Activated CD4-positive, alpha-beta memory T cell treated with anti-CD3 and anti-CD28 coated beads for 36 hours (primary cell): ENCODE measurements at regions not wholly inside any gene's neighbourhood (a gene's known extent, or its start where the extent isn't known, plus 50 kb on each side); places are given as distances from the start of the nearest gene placed in this dataset.

Source experiments
- CTCF ChIA-PET: fragments of 350-600 bp; sonication (Branson Sonifier 250); formaldehyde crosslinking; loops from one replicate; lab custom pipeline; 2021; ENCODE audit warnings: antibody characterized with exemption, inconsistent platforms; lab: Charles Lee
- POLR2A ChIA-PET: fragments of 350-600 bp; sonication (Branson Sonifier 250); formaldehyde crosslinking; loops from one replicate; lab custom pipeline; 2021; ENCODE audit warnings: antibody characterized with exemption; lab: Charles Lee
- DNase-seq: peaks from one replicate; pipeline ENCODE4 v3.0.0-alpha.2; 2020
- H3K27ac Mint-ChIP-seq: one replicate; pipeline ENCODE4 v1.8.0; 2021; ENCODE audit warnings: mixed read lengths
- H3K27me3 Mint-ChIP-seq: one replicate; pipeline ENCODE4 v1.8.0; 2021; ENCODE audit warnings: mixed read lengths
- H3K36me3 Mint-ChIP-seq: one replicate; pipeline ENCODE4 v1.8.0; 2021; ENCODE audit warnings: mixed read lengths
- H3K4me1 Mint-ChIP-seq: one replicate; pipeline ENCODE4 v1.8.0; 2021; ENCODE audit warnings: low read depth, mixed read lengths
- H3K4me3 Mint-ChIP-seq: one replicate; pipeline ENCODE4 v1.8.0; 2021; ENCODE audit warnings: mild to moderate bottlenecking, mixed read lengths
- H3K9me3 Mint-ChIP-seq: one replicate; pipeline ENCODE4 v1.8.0; 2021; ENCODE audit warnings: mixed read lengths
- intact Hi-C: fragments of 100-400 bp; cut with micrococcal nuclease; formaldehyde crosslinking; loops from one replicate; pipeline ENCODE4 v1.15.1; 2023

GRCh38 chr17:79354173-79354820, 256.6 kb downstream of the RBFOX3 start:
- CTCF ChIA-PET, result interaction anchor here (1.6 kb wide), 1 partner anchor 38 kb away, joined by 4 read pairs; no protein-coding TSS in a partner anchor

GRCh38 chr17:79353548-79353947, 257.3 kb downstream of the RBFOX3 start:
- intact Hi-C loops, result no loop called here
- H3K4me3 Mint-ChIP-seq, result no peak overlapping the region
- no peaks in the 10 kb centered on the region for H3K4me1 Mint-ChIP-seq
- peaks cover 4% of the 10 kb centered on the region for H3K9me3 Mint-ChIP-seq
- ChIA-PET CTCF (no interaction called here), POLR2A (no interaction called here)
- H3K27ac Mint-ChIP-seq, result no peak overlapping the region
- H3K27me3 Mint-ChIP-seq, result peaks cover 39% of the 10 kb centered on the region
- no peak for DNase-seq
- H3K36me3 Mint-ChIP-seq, result no peaks in the 10 kb centered on the region

More at GRCh38 chr17:79354173-79354820, 256.6 kb downstream of the RBFOX3 start:
- Mint-ChIP-seq H3K4me1 (no peaks in the 10 kb centered on the region), H3K4me3 (no peak overlapping the region), H3K9me3 (peaks cover 4% of the 10 kb centered on the region), H3K27ac (no peak overlapping the region), H3K27me3 (peaks cover 34% of the 10 kb centered on the region), H3K36me3 (no peaks in the 10 kb centered on the region)
- no peak for DNase-seq
- POLR2A ChIA-PET, result no interaction called here
- intact Hi-C loops, result no loop called here

- no peak for DNase-seq
- no peaks in the 10 kb centered on the region for H3K4me1 Mint-ChIP-seq
- CTCF ChIA-PET, result no interaction called here
- intact Hi-C loops, result no loop called here
- no peaks in the 10 kb centered on the region for H3K36me3 Mint-ChIP-seq
- peaks cover 4% of the 10 kb centered on the region for H3K9me3 Mint-ChIP-seq
- H3K27me3 Mint-ChIP-seq, result peaks cover 39% of the 10 kb centered on the region
- H3K27ac Mint-ChIP-seq, result no peak overlapping the region
- POLR2A ChIA-PET, result no interaction called here
- H3K4me3 Mint-ChIP-seq, result no peak overlapping the region
These were observed 257.8 kb downstream of the RBFOX3 start for GRCh38 chr17:79353016-79353415.

- peaks cover 4% of the 10 kb centered on the region for H3K9me3 Mint-ChIP-seq
These were observed 260.3 kb downstream of the RBFOX3 start for GRCh38 chr17:79350533-79350932.

DNA sequence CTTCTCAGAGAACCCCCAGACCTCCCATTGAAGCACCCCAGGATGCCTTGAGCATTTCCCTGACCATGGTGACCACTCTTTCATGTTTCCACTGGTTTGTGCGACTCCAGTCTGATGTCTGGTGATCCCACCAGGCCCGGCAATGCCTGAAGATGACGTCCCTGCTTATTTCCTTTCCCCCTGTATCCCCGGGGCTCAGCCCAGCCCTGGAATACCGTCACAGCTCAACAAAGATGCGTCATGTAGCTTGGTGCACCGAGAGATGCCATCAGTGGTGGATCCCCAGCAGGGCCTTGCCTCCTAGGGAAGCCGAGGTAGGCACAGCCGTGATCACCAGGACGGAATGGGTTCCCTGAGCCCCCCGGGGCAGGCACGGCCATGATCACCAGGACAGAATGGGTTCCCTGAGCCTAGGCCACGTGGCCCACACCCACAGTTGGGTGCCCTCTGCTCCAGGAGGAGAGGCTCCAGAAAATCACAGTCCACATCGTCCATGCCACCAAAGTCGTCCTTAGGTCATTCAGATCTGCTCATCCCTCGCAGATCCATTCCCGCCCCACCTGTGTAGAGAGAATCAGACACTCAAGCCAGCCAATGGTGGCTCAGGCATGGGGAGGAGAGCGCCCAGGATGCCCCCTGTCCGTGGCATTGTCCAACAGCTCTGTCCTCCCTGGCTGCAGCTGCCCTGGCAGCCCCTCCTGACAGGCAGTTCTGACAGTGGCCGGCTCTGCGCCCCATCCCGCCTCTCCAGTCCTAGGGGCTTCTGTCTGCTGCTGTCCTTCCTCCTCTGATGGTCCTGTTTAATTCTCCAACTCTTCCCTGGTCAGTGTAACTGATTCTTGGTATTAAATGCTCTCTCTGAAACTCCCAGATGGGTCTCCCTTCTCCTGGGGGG, 261.1 kb downstream of the RBFOX3 start:
- Mint-ChIP-seq H3K4me3 (no peak overlapping the region), H3K9me3 (peaks cover 9% of the 10 kb centered on the region), H3K27me3 (peaks cover 42% of the 10 kb centered on the region), H3K4me1 (no peaks in the 10 kb centered on the region), H3K36me3 (peaks cover 3% of the 10 kb centered on the region), H3K27ac (no peak overlapping the region)
- ChIA-PET POLR2A (no interaction called here), CTCF (no interaction called here)
- intact Hi-C loops, result no loop called here
- no peak for DNase-seq

More at GRCh38 chr17:79350533-79350932, 260.3 kb downstream of the RBFOX3 start:
- intact Hi-C loops, result no loop called here
- no peaks in the 10 kb centered on the region for H3K4me1 Mint-ChIP-seq
- CTCF ChIA-PET, result no interaction called here
- H3K27me3 Mint-ChIP-seq, result peaks cover 38% of the 10 kb centered on the region
- H3K4me3 Mint-ChIP-seq, result no peak overlapping the region
- no peak overlapping the region for H3K27ac Mint-ChIP-seq
- no peaks in the 10 kb centered on the region for H3K36me3 Mint-ChIP-seq
- no peak for DNase-seq
- POLR2A ChIA-PET, result no interaction called here

DNA sequence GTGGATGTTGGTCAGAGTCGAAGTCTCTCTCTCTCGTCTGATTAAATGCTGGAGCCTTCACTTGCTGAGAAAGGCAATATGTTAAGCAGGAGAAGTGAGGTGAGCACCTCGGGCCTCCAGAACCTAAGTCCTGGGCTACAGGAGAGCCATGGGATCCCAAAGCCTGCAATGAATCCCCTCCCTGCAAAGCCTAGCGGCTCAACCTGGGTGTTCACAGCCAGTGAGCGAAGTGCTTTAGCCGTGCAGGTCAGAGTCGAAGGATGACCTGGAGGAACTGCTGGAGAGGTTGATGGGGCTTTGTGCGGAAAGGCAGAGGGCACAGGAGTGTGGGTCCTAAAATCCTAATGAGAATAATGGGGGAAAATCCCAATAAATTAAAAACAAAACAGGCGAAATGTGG, 267.8 kb downstream of the ENGASE start:
- Mint-ChIP-seq H3K36me3 (peaks cover 3% of the 10 kb centered on the region), H3K27ac (no peak overlapping the region), H3K27me3 (peaks cover 18% of the 10 kb centered on the region), H3K4me3 (no peak overlapping the region), H3K4me1 (no peaks in the 10 kb centered on the region), H3K9me3 (peaks cover 5% of the 10 kb centered on the region)
- POLR2A ChIA-PET, result no interaction called here
- DNase-seq, result no peak
- intact Hi-C loops, result no loop called here
- CTCF ChIA-PET, result no interaction called here

- CTCF ChIA-PET, result no interaction called here
- no peak for DNase-seq
- intact Hi-C loops, result no loop called here
These were observed 267.2 kb downstream of the ENGASE start for GRCh38 chr17:79341816-79342215.

GRCh38 chr17:79341222-79341780, 266.7 kb downstream of the ENGASE start:
- H3K27ac Mint-ChIP-seq, result no peak overlapping the region
- ChIA-PET CTCF (no interaction called here), POLR2A (no interaction called here)
- H3K4me3 Mint-ChIP-seq, result no peak overlapping the region
- peaks cover 3% of the 10 kb centered on the region for H3K36me3 Mint-ChIP-seq
- DNase-seq, result no peak
- H3K9me3 Mint-ChIP-seq, result peaks cover 5% of the 10 kb centered on the region
- peaks cover 21% of the 10 kb centered on the region for H3K27me3 Mint-ChIP-seq
- intact Hi-C loops, result no loop called here
- H3K4me1 Mint-ChIP-seq, result no peaks in the 10 kb centered on the region

More at GRCh38 chr17:79341816-79342215, 267.2 kb downstream of the ENGASE start:
- Mint-ChIP-seq H3K27ac (no peak overlapping the region), H3K9me3 (peaks cover 5% of the 10 kb centered on the region), H3K4me1 (no peaks in the 10 kb centered on the region), H3K27me3 (peaks cover 19% of the 10 kb centered on the region), H3K36me3 (peaks cover 3% of the 10 kb centered on the region), H3K4me3 (no peak overlapping the region)
- POLR2A ChIA-PET, result no interaction called here

DNA sequence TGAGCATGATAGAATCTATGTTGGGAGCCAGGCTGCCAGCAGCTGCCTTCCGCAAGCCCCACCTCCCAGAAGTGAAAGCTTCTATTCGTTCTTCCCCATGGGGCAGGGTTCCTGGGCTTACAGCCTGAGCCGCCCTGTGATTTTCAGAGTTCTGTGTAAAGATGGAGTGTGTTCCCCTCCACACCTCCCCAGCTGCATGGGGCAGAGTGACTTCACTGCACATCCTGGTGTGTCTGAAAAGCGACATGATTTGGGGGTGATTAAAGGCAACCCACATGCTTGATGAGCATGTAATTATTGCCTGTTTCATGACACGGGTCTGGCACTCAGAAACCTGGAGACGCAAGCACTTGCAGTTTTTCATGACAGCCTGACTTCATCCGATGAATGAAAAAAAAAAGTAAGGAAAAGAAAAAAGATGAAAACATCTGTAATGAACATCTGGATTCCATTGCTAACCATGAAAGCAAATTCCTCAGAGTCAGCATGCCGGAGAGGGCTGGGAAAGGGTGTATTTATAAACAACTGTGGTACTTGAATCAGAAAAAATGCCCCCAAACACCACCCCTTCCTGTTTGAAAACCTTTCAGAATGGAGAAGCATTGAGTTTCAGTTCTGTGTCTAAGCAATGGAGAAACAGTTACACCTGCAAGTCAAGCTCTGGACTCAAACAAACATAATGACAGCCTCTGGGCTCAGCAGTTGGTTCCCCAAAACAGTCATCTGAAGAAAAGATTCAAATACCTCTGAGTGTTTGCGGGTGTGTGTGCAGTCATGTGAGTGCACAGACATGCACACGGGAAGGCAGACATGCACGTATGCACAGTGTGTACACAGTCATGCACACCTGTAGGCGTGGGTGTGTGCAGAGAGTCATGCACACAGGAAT, 266.0 kb downstream of the ENGASE start:
- DNase-seq, result no peak
- H3K4me3 Mint-ChIP-seq, result no peak overlapping the region
- intact Hi-C loops, result no loop called here
- POLR2A ChIA-PET, result no interaction called here
- H3K4me1 Mint-ChIP-seq, result no peaks in the 10 kb centered on the region
- H3K27ac Mint-ChIP-seq, result no peak overlapping the region
- CTCF ChIA-PET, result no interaction called here
- peaks cover 3% of the 10 kb centered on the region for H3K36me3 Mint-ChIP-seq
- peaks cover 22% of the 10 kb centered on the region for H3K27me3 Mint-ChIP-seq
- peaks cover 5% of the 10 kb centered on the region for H3K9me3 Mint-ChIP-seq

- H3K4me3 Mint-ChIP-seq, result no peak overlapping the region
- intact Hi-C loops, result no loop called here
- no peak for DNase-seq
- H3K36me3 Mint-ChIP-seq, result no peaks in the 10 kb centered on the region
- H3K4me1 Mint-ChIP-seq, result no peaks in the 10 kb centered on the region
- H3K27ac Mint-ChIP-seq, result no peak overlapping the region
- ChIA-PET POLR2A (no interaction called here), CTCF (no interaction called here)
- no peaks in the 10 kb centered on the region for H3K9me3 Mint-ChIP-seq
- H3K27me3 Mint-ChIP-seq, result peaks cover 18% of the 10 kb centered on the region
These were observed 264.7 kb downstream of the ENGASE start for GRCh38 chr17:79339321-79339720.

DNA sequence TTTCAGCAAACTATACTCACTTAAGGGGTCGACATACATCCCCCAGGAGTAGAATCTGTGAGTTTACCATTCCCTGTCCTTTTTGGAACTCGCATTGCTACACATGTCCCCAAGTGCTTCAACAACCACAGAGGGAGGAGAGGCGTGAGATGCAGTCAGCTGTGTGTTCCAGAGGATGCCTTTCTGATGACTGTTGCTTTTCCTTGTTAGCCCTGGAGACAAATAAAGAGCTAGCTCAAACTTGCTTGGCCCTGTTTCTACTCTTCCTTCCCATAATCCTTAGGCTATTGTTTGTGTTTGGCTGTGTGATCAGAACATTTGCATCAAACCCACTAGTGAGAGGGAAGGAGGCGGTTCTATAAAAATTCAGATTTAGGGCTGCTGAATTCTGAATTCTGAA, 264.0 kb downstream of the ENGASE start:
- no peaks in the 10 kb centered on the region for H3K36me3 Mint-ChIP-seq
- ChIA-PET CTCF (no interaction called here), POLR2A (no interaction called here)
- H3K4me3 Mint-ChIP-seq, result no peak overlapping the region
- peaks cover 18% of the 10 kb centered on the region for H3K27me3 Mint-ChIP-seq
- H3K27ac Mint-ChIP-seq, result no peak overlapping the region
- H3K9me3 Mint-ChIP-seq, result no peaks in the 10 kb centered on the region
- intact Hi-C loops, result no loop called here
- DNase-seq, result no peak
- no peaks in the 10 kb centered on the region for H3K4me1 Mint-ChIP-seq

DNA sequence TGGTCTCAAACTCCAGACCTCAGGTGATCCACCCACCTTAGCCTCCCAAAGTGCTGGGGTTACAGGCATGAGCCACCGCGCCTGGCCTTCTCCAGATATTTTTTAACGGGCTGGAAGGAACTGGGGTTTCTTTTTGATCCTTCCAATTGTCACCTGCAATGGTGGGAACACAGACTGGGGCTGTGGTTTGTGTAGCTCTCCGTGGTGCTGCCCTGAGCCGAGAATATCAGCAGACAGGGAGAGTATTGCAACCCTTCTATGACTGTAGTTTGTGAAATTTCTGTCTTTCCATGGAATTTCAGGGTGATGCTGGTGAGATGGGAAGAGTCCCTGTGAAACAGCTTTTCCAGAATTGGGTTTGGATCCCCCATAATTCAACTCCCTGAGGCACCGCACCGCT, 263.5 kb downstream of the ENGASE start:
- Mint-ChIP-seq H3K36me3 (no peaks in the 10 kb centered on the region), H3K27me3 (peaks cover 18% of the 10 kb centered on the region), H3K4me3 (no peak overlapping the region), H3K4me1 (no peaks in the 10 kb centered on the region), H3K9me3 (no peaks in the 10 kb centered on the region), H3K27ac (no peak overlapping the region)
- intact Hi-C loops, result no loop called here
- DNase-seq, result no peak
- CTCF ChIA-PET, result interaction anchor here (0.7 kb wide), 1 partner anchor 59 kb away, joined by 3 read pairs; no protein-coding TSS in a partner anchor
- POLR2A ChIA-PET, result no interaction called here
